ENCODE measurements at regions not wholly inside any gene's neighbourhood (a gene's known extent, or its start where the extent isn't known, plus 50 kb on each side); places are given as distances from the start of the nearest gene placed in this dataset.

DNA sequence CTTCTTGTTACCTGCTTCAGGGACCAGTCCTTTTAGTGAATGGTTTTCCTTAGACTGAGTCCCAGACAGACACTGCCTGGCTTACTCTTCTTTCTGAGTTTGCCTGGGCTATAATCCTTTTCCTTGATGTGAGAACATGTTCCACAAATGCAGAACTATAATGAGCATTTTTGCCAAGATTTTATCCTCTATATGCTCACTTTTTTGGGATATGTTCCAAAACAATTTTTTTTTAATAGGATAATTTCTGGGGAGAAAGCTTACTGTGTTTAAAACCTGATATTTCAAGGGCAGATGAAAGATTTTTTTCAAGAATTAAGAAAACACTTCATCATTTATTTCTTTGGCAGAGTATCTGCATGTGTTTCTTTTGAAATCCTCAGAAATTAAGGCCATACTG is 110.0 kb upstream of the TENM4 start:
- TF ChIP-seq, protein P1, sequence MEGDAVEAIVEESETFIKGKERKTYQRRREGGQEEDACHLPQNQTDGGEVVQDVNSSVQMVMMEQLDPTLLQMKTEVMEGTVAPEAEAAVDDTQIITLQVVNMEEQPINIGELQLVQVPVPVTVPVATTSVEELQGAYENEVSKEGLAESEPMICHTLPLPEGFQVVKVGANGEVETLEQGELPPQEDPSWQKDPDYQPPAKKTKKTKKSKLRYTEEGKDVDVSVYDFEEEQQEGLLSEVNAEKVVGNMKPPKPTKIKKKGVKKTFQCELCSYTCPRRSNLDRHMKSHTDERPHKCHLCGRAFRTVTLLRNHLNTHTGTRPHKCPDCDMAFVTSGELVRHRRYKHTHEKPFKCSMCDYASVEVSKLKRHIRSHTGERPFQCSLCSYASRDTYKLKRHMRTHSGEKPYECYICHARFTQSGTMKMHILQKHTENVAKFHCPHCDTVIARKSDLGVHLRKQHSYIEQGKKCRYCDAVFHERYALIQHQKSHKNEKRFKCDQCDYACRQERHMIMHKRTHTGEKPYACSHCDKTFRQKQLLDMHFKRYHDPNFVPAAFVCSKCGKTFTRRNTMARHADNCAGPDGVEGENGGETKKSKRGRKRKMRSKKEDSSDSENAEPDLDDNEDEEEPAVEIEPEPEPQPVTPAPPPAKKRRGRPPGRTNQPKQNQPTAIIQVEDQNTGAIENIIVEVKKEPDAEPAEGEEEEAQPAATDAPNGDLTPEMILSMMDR (IDR thresholded peaks at IDR 0.05): no peak
- no peak for TF ChIP-seq POLR2A (IDR thresholded peaks at IDR 0.05)

Measured in adrenal gland (tissue), 5 donors.